Kidney (tissue), 13 donors: ENCODE measurements at regions not wholly inside any gene's neighbourhood (a gene's known extent, or its start where the extent isn't known, plus 50 kb on each side); places are given as distances from the start of the nearest gene placed in this dataset.

Experiments used
- DNase-seq, 5 donors: peaks; one replicate each; pipeline ENCODE4 v3.0.0-alpha.2; 2013 to 2020
- FAIRE-seq: peaks from 2 replicates; lab custom pipeline; 2012; peaks lifted over from hg19 to GRCh38; lab: Jason Lieb, UNC
- H3K27ac ChIP-seq, 2 donors: one replicate each; pipeline ENCODE4 v1.7.0; 2013; ENCODE audit warnings: low read depth in 2 of 2, low read length in 2 of 2, inconsistent platforms in 1 of 2
- H3K27me3 ChIP-seq: one replicate; pipeline ENCODE4 v1.7.1; 2013; ENCODE audit warnings: low read length, inconsistent platforms; ENCODE audit not compliant: control insufficient read depth, insufficient read depth
- H3K36me3 ChIP-seq, 3 donors: one replicate each; pipeline versions ENCODE4 v1.7.0 to v1.7.1; 2013; ENCODE audit warnings: low read length in 3 of 3, control low read depth in 1 of 3, inconsistent platforms in 1 of 3; ENCODE audit not compliant: insufficient read depth in 3 of 3, control insufficient read depth in 2 of 3
- H3K4me1 ChIP-seq, 3 donors: one replicate each; pipeline versions ENCODE4 v1.7.0 to v1.7.1; 2013; ENCODE audit warnings: low read length in 3 of 3, inconsistent platforms in 1 of 3, low read depth in 1 of 3; ENCODE audit not compliant: control insufficient read depth in 2 of 3, insufficient read depth in 2 of 3
- H3K4me3 ChIP-seq, 3 donors: one replicate each; pipeline versions ENCODE4 v1.7.0 to v1.8.1; 2013; ENCODE audit warnings: low read length in 3 of 3, control low read depth in 1 of 3, inconsistent platforms in 1 of 3
- H3K9ac ChIP-seq, 3 donors: one replicate each; pipeline versions ENCODE4 v1.7.0 to v1.7.1; 2013; ENCODE audit warnings: low read length in 3 of 3, control low read depth in 1 of 3, inconsistent platforms in 1 of 3
- H3K9me3 ChIP-seq, 3 donors: one replicate each; pipeline versions ENCODE4 v1.7.0 to v1.7.1; 2013; ENCODE audit warnings: low read length in 3 of 3, control low read depth in 1 of 3, inconsistent platforms in 1 of 3; ENCODE audit not compliant: control insufficient read depth in 2 of 3, insufficient read depth in 1 of 3
- intact Hi-C: fragments of 100-400 bp; cut with DNase I; formaldehyde crosslinking; loops from one replicate; pipeline ENCODE4 v1.11.1; 2022
- TF ChIP-seq, protein P1 (sequence below): IDR thresholded peaks from 3 replicates; pipeline ENCODE4 v1.5.1; 2012; ENCODE audit warnings: mild to moderate bottlenecking, moderate library complexity, borderline replicate concordance; ENCODE audit not compliant: insufficient read depth; ENCODE audit errors: extremely low read depth
- donor health status: control.
- donor health status: control.
- donor health status: control.
- donor health status: control.
- donor health status: control.
- donor health status: DM: yes; HTN: yes; CAD: no.
- donor health status: Normal renal cell carcinoma (clear cell type).

GRCh38 chr1:63129855-63130254, 192.5 kb upstream of the FOXD3 start:
- no peaks in the 10 kb centered on the region for H3K27me3 ChIP-seq

DNA sequence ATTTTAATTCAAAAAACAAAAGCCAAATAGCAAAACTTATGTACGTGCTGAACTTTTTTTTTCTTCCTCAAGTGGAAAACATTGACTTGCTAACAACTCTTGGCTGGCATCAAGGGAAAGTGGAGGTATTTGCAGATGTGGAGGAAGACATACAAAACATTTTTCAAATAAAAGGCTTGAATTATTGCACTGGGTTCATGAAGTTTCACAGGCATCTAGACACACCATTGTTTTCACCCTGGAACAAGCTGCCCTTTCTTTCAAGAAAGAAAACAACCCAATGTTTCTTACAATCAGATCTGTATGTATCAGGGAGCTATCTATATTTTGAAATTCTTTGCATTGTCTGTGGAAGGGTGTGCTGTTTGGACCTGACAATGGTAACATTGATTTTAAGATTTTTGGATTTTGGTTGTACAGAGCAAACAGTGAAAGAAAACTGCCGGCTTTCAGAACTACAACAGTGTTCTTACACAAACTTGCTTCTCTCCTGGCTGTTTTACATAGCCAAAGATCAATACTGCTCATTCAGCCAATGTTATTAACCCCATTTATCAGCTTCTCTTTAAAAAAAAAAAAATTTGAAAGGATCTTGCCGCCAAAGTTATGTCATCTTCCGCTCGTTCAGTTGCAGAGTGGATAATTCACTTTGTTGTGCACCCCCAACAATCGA, 187.7 kb upstream of the FOXD3 start:
- Histone ChIP-seq H3K4me1 (peaks cover 0 to 2% (median 0%) of the 10 kb centered on the region in 3 donors), H3K27me3 (no peaks in the 10 kb centered on the region), H3K4me3 (no peak overlapping the region), H3K9ac (no peak overlapping the region), H3K36me3 (no peaks in the 10 kb centered on the region), H3K9me3 (no peaks in the 10 kb centered on the region), H3K27ac (no peak overlapping the region)
- TF ChIP-seq, protein P1, sequence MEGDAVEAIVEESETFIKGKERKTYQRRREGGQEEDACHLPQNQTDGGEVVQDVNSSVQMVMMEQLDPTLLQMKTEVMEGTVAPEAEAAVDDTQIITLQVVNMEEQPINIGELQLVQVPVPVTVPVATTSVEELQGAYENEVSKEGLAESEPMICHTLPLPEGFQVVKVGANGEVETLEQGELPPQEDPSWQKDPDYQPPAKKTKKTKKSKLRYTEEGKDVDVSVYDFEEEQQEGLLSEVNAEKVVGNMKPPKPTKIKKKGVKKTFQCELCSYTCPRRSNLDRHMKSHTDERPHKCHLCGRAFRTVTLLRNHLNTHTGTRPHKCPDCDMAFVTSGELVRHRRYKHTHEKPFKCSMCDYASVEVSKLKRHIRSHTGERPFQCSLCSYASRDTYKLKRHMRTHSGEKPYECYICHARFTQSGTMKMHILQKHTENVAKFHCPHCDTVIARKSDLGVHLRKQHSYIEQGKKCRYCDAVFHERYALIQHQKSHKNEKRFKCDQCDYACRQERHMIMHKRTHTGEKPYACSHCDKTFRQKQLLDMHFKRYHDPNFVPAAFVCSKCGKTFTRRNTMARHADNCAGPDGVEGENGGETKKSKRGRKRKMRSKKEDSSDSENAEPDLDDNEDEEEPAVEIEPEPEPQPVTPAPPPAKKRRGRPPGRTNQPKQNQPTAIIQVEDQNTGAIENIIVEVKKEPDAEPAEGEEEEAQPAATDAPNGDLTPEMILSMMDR = no peak
- DNase-seq (no peak), FAIRE-seq (no peak)
- intact Hi-C loops = no loop called here

More at GRCh38 chr1:63129855-63130254, 192.5 kb upstream of the FOXD3 start:
- Histone ChIP-seq H3K9ac (no peak overlapping the region), H3K9me3 (no peaks in the 10 kb centered on the region), H3K4me1 (no peaks in the 10 kb centered on the region), H3K27ac (no peak overlapping the region), H3K4me3 (no peak overlapping the region), H3K36me3 (no peaks in the 10 kb centered on the region)
- intact Hi-C loops = no loop called here
- no peak for DNase-seq
- no peak for FAIRE-seq
- TF ChIP-seq, protein P1 = no peak

DNA sequence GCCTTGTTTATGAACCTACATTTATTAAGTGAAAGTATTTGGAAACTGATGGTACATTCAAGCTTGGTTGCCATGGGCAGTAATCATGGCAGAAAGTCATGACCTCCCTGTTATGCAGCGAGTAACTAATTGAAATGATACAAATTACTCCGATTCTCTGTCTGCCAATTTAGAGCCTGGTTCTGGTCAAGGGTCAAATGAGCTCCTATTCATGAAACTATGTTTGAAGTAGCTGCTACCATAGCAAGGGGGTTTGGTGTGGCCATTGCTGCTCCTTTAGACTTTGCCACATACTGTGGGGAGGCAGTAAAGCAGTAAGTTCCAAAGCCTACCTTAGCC, 187.2 kb upstream of the FOXD3 start:
- Histone ChIP-seq H3K9me3 (no peaks in the 10 kb centered on the region), H3K27ac (no peak overlapping the region), H3K36me3 (no peaks in the 10 kb centered on the region), H3K9ac (no peak overlapping the region), H3K27me3 (no peaks in the 10 kb centered on the region), H3K4me1 (peaks cover 0 to 2% (median 0%) of the 10 kb centered on the region in 3 donors), H3K4me3 (no peak overlapping the region)
- intact Hi-C loops = no loop called here
- TF ChIP-seq, protein P1 = no peak
- peak in 1 of 5 donors; percentile 22 for DNase-seq
- no peak for FAIRE-seq

- H3K36me3 ChIP-seq = no peaks in the 10 kb centered on the region
- H3K4me1 ChIP-seq = peaks cover 0 to 2% (median 0%) of the 10 kb centered on the region in 3 donors
- no peak overlapping the region for H3K27ac ChIP-seq
- TF ChIP-seq, protein P1 = no peak
- H3K9me3 ChIP-seq = no peaks in the 10 kb centered on the region
- FAIRE-seq (peak; percentile 32), DNase-seq (peak in 1 of 5 donors; percentile 40)
- intact Hi-C loops = no loop called here
- H3K27me3 ChIP-seq = no peaks in the 10 kb centered on the region
- H3K9ac ChIP-seq = no peak overlapping the region
- no peak overlapping the region for H3K4me3 ChIP-seq
These were observed 186.6 kb upstream of the FOXD3 start for GRCh38 chr1:63135801-63136200.
